ENCODE measurements at regions not wholly inside any gene's neighbourhood (a gene's known extent, or its start where the extent isn't known, plus 50 kb on each side); places are given as distances from the start of the nearest gene placed in this dataset.
"Not testable (repeated sequence)": the region's sequence is repeated elsewhere in the genome, so short reads cannot be mapped to it uniquely, and the experiment has no call there.

DNA sequence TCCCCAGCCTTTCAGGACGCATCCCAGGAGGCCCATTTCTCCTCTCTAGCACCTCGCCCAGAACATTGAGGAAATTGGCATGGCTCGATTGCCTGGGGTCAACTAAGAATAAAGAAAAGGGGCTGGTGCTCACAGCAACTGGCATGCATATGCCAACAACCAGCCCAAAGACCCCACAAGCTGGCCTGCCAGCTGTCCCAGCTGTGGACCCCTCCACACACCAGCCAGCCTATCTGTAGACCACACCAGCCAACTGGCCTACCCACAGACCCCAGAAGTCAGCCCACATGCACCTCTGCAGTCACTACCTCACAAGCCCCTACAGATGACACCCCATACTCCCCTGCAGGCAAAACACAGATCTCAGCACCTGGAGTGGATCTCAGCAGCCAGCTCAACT is 123.8 kb upstream of the ID2 start:
- Histone ChIP-seq H3F3A (ENCODE audit: insufficient read depth, low read length) (no peaks in the 10 kb centered on the region), H3K9me2 (replicated peaks; ENCODE audit: insufficient read depth, low read length) (no peaks in the 10 kb centered on the region), H3K9ac (ENCODE audit: low read length) (no peak overlapping the region), H3K27me3 (replicated peaks; ENCODE audit: insufficient read depth, low read length) (no peaks in the 10 kb centered on the region), H3K4me3 (ENCODE audit: low read length) (no peak overlapping the region), H3K9me3 (replicated peaks; ENCODE audit: insufficient read depth, low read length) (no peaks in the 10 kb centered on the region), H3K36me3 (replicated peaks; ENCODE audit: insufficient read depth, low read length) (no peaks in the 10 kb centered on the region), H4K20me1 (ENCODE audit: insufficient read depth, low read length) (no peaks in the 10 kb centered on the region), H2AFZ (ENCODE audit: low read length) (no peak overlapping the region), H3K4me2 (ENCODE audit: low read depth, low read length) (no peak overlapping the region), H3K79me2 (ENCODE audit: low read length) (no peaks in the 10 kb centered on the region), H3K27ac (ENCODE audit: low read length) (no peak overlapping the region), H3K4me1 (ENCODE audit: low read length) (no peaks in the 10 kb centered on the region)
- TF ChIP-seq EZH2 (optimal IDR thresholded peaks at IDR 0.05; ENCODE audit: low read depth, low read length) (no peak), CTCF (IDR thresholded peaks at IDR 0.05; ENCODE audit: low read length) (no peak), EZH2phosphoT487 (IDR thresholded peaks at IDR 0.05; ENCODE audit: low read length) (no peak)
- no peak for DNase-seq

GRCh38 chr2:8558956-8559355 is 122.9 kb upstream of the ID2 start:
- H3K9me2 ChIP-seq (replicated peaks; ENCODE audit: insufficient read depth, low read length) = no peaks in the 10 kb centered on the region
- no peaks in the 10 kb centered on the region for H3K9me3 ChIP-seq (replicated peaks; ENCODE audit: insufficient read depth, low read length)
- no peaks in the 10 kb centered on the region for H3F3A ChIP-seq (ENCODE audit: insufficient read depth, low read length)
- TF ChIP-seq EZH2 (optimal IDR thresholded peaks at IDR 0.05; ENCODE audit: low read depth, low read length) (no peak), EZH2phosphoT487 (IDR thresholded peaks at IDR 0.05; ENCODE audit: low read length) (no peak), CTCF (IDR thresholded peaks at IDR 0.05; ENCODE audit: low read length) (no peak)
- H3K4me2 ChIP-seq (ENCODE audit: low read depth, low read length) = no peak overlapping the region
- H3K4me1 ChIP-seq (ENCODE audit: low read length) = no peaks in the 10 kb centered on the region
- H3K27me3 ChIP-seq (replicated peaks; ENCODE audit: insufficient read depth, low read length) = no peaks in the 10 kb centered on the region
- no peak overlapping the region for H3K9ac ChIP-seq (ENCODE audit: low read length)
- H3K27ac ChIP-seq (ENCODE audit: low read length) = no peak overlapping the region
- no peak overlapping the region for H2AFZ ChIP-seq (ENCODE audit: low read length)
- no peak for DNase-seq
- no peaks in the 10 kb centered on the region for H3K36me3 ChIP-seq (replicated peaks; ENCODE audit: insufficient read depth, low read length)
- no peaks in the 10 kb centered on the region for H4K20me1 ChIP-seq (ENCODE audit: insufficient read depth, low read length)
- no peaks in the 10 kb centered on the region for H3K79me2 ChIP-seq (ENCODE audit: low read length)
- H3K4me3 ChIP-seq (ENCODE audit: low read length) = no peak overlapping the region

DNA sequence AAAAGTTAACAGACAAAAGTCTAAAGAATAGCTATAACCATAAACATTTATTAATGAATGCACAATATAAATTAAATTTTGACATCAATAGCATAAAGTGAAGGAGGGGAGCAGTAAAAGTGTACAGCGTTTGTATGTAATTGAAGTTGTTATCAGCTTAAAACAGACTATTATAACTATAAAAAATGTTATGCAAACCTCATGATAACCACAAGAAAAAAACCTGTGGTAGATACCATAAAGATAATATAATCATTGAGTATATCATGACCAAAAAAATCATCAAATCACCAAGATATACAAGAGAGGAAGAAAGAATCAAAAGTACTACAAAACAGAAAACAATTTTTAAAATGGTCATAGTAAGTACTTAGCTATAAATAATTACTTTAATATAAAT is 122.1 kb upstream of the ID2 start:
- Histone ChIP-seq H3K4me3 (ENCODE audit: low read length) (no peak overlapping the region), H3K27ac (ENCODE audit: low read length) (no peak overlapping the region), H3K27me3 (replicated peaks; ENCODE audit: insufficient read depth, low read length) (no peaks in the 10 kb centered on the region), H4K20me1 (ENCODE audit: insufficient read depth, low read length) (no peaks in the 10 kb centered on the region), H3F3A (ENCODE audit: insufficient read depth, low read length) (no peaks in the 10 kb centered on the region), H3K4me2 (ENCODE audit: low read depth, low read length) (no peak overlapping the region), H2AFZ (ENCODE audit: low read length) (no peak overlapping the region), H3K79me2 (ENCODE audit: low read length) (no peaks in the 10 kb centered on the region), H3K9me3 (replicated peaks; ENCODE audit: insufficient read depth, low read length) (no peaks in the 10 kb centered on the region), H3K9me2 (replicated peaks; ENCODE audit: insufficient read depth, low read length) (no peaks in the 10 kb centered on the region), H3K9ac (ENCODE audit: low read length) (no peak overlapping the region), H3K36me3 (replicated peaks; ENCODE audit: insufficient read depth, low read length) (no peaks in the 10 kb centered on the region), H3K4me1 (ENCODE audit: low read length) (no peaks in the 10 kb centered on the region)
- DNase-seq = no peak
- TF ChIP-seq CTCF (IDR thresholded peaks at IDR 0.05; ENCODE audit: low read length) (no peak), EZH2phosphoT487 (IDR thresholded peaks at IDR 0.05; ENCODE audit: low read length) (no peak), EZH2 (optimal IDR thresholded peaks at IDR 0.05; ENCODE audit: low read depth, low read length) (no peak)

- H2AFZ ChIP-seq (ENCODE audit: low read length); H3F3A ChIP-seq (ENCODE audit: insufficient read depth, low read length); H3K4me3 ChIP-seq (ENCODE audit: low read length); H4K20me1 ChIP-seq (ENCODE audit: insufficient read depth, low read length); H3K9ac ChIP-seq (ENCODE audit: low read length); H3K36me3 ChIP-seq (replicated peaks; ENCODE audit: insufficient read depth, low read length); H3K27me3 ChIP-seq (replicated peaks; ENCODE audit: insufficient read depth, low read length); H3K4me1 ChIP-seq (ENCODE audit: low read length); H3K79me2 ChIP-seq (ENCODE audit: low read length); H3K9me2 ChIP-seq (replicated peaks; ENCODE audit: insufficient read depth, low read length); H3K4me2 ChIP-seq (ENCODE audit: low read depth, low read length); H3K27ac ChIP-seq (ENCODE audit: low read length); H3K9me3 ChIP-seq (replicated peaks; ENCODE audit: insufficient read depth, low read length); DNase-seq: not testable (repeated sequence)
Measured at GRCh38 chr2:8561692-8562091, 120.2 kb upstream of the ID2 start.
